A673 (cell line): ENCODE measurements at regions not wholly inside any gene's neighbourhood (a gene's known extent, or its start where the extent isn't known, plus 50 kb on each side); places are given as distances from the start of the nearest gene placed in this dataset.

ENCODE experiments used
- CTCF ChIP-seq: fragments of 300-800, 200-600 bp; sonication (generic); conservative IDR thresholded peaks from 2 replicates; pipeline ENCODE4 v1.5.1; 2017; ENCODE audit warnings: low read depth, mild to moderate bottlenecking, antibody characterized with exemption, low read length, moderate library complexity, mixed read lengths
- EZH2 ChIP-seq: fragments of 200-600 bp; sonication (generic); IDR thresholded peaks from 2 replicates; pipeline ENCODE4 v1.6.1; 2017; ENCODE audit warnings: borderline replicate concordance, low read depth, mild to moderate bottlenecking, mixed read lengths, antibody characterized with exemption, low read length; ENCODE audit not compliant: poor library complexity, severe bottlenecking

GRCh38 chr18:75134611-75134975 is 74.3 kb downstream of the PTGR3 start:
- TF ChIP-seq CTCF (no peak), EZH2 (no peak)
